Keratinocyte (primary cell): ENCODE measurements at regions not wholly inside any gene's neighbourhood (a gene's known extent, or its start where the extent isn't known, plus 50 kb on each side); places are given as distances from the start of the nearest gene placed in this dataset.
"Not testable (repeated sequence)": the region's sequence is repeated elsewhere in the genome, so short reads cannot be mapped to it uniquely, and the experiment has no call there.

Source experiments
- EZH2 ChIP-seq: IDR thresholded peaks from one replicate; pipeline ENCODE4 v1.6.1; 2012; ENCODE audit warnings: inconsistent platforms, mild to moderate bottlenecking, low read length, moderate library complexity
- TF ChIP-seq, protein P1 (sequence below), 3 experiments: IDR thresholded peaks in 1 of 3; conservative IDR thresholded peaks in 1 of 3; optimal IDR thresholded peaks in 1 of 3; 2 replicates in 2 of 3; 3 replicates in 1 of 3; pipeline versions ENCODE3 to v1.5.1; 2011; ENCODE audit warnings: low read length in 3 of 3, mild to moderate bottlenecking in 3 of 3, moderate library complexity in 2 of 3, control low read depth in 1 of 3, inconsistent platforms in 1 of 3; ENCODE audit not compliant: insufficient read depth in 2 of 3; ENCODE audit errors: extremely low read depth in 1 of 3

DNA sequence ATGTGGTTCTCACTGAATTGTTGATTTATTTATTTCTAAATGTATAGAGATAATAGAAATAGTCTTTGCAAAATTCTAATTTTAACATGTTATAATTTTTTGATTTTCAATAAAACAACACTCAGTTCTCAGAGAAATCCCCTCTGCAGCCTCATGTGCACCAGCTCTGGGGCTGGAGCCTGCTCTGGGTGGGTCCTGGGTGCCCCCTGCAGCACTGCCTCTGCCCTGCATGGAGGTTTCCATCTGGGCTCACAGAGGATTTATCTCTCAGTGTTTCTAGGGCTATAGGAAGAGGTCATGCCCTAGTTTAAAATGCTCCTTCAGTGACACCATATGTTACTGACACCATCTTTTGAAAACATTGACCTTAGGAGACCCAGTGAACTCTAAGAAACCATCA lies 576.0 kb downstream of the GOLGA6L6 start:
- TF ChIP-seq, protein P1, sequence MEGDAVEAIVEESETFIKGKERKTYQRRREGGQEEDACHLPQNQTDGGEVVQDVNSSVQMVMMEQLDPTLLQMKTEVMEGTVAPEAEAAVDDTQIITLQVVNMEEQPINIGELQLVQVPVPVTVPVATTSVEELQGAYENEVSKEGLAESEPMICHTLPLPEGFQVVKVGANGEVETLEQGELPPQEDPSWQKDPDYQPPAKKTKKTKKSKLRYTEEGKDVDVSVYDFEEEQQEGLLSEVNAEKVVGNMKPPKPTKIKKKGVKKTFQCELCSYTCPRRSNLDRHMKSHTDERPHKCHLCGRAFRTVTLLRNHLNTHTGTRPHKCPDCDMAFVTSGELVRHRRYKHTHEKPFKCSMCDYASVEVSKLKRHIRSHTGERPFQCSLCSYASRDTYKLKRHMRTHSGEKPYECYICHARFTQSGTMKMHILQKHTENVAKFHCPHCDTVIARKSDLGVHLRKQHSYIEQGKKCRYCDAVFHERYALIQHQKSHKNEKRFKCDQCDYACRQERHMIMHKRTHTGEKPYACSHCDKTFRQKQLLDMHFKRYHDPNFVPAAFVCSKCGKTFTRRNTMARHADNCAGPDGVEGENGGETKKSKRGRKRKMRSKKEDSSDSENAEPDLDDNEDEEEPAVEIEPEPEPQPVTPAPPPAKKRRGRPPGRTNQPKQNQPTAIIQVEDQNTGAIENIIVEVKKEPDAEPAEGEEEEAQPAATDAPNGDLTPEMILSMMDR (optimal IDR thresholded peaks at IDR 0.05 in 1 of 3, IDR thresholded peaks at IDR 0.05 in 1 of 3, conservative IDR thresholded peaks at IDR 0.05 in 1 of 3; ENCODE audit: extremely low read depth in 1 of 3, insufficient read depth in 2 of 3, low read length in 3 of 3): not testable (repeated sequence)
- TF ChIP-seq EZH2: not testable (repeated sequence)
